Mesodermal cell (in vitro differentiated cells): ENCODE measurements at regions not wholly inside any gene's neighbourhood (a gene's known extent, or its start where the extent isn't known, plus 50 kb on each side); places are given as distances from the start of the nearest gene placed in this dataset.

Source experiments
- H3K27ac ChIP-seq: 2 replicates; pipeline ENCODE4 v1.7.0; 2013; ENCODE audit warnings: mild to moderate bottlenecking, low read depth, low read length, moderate library complexity; ENCODE audit not compliant: severe bottlenecking
- H3K36me3 ChIP-seq: 2 replicates; pipeline ENCODE4 v1.7.1; 2013; ENCODE audit warnings: mild to moderate bottlenecking, low read length, moderate library complexity; ENCODE audit not compliant: control insufficient read depth, insufficient read depth
- H3K4me1 ChIP-seq: one replicate; pipeline ENCODE4 v1.7.1; 2013; ENCODE audit warnings: mild to moderate bottlenecking, low read length; ENCODE audit not compliant: insufficient read depth, control insufficient read depth, poor library complexity, severe bottlenecking
- H3K4me3 ChIP-seq: 2 replicates; pipeline ENCODE4 v1.7.0; 2013; ENCODE audit warnings: low read length, control low read depth, mild to moderate bottlenecking; ENCODE audit not compliant: insufficient read depth, poor library complexity, severe bottlenecking; ENCODE audit errors: extremely low read depth
- H3K9me3 ChIP-seq: 2 replicates; pipeline ENCODE4 v1.7.1; 2013; ENCODE audit warnings: mild to moderate bottlenecking, low read length, moderate library complexity; ENCODE audit not compliant: control insufficient read depth
- WGBS, 2 experiments: methylation state at CpG; one replicate each; pipeline ENCODE4 v1.1.5; 2013; ENCODE audit warnings: missing lambda C conversion rate in 2 of 2; ENCODE audit not compliant: insufficient coverage in 2 of 2; 5-methylcytosine and 5-hydroxymethylcytosine counted together

DNA sequence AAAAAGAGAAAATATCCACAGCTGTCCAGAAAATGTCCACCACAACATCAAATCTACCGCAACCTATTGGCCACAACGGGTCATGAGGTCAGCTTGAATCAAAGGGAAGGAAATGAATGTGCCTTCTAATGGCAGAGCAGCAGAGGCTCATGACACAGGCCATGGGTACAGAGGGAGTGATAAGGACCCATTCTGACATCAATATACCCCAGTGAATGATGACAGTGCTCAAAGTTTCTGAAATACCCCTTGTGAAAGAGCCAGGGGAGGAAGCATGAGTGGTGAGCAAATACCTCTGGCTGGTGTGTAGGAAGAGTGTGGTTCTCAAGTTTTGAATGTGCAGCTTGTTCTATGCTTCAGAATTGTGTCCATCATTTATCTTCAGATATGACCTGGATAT is 348.2 kb downstream of the IRX1 start:
- Histone ChIP-seq H3K36me3 (no peaks in the 10 kb centered on the region), H3K27ac (no peak overlapping the region), H3K4me1 (no peaks in the 10 kb centered on the region), H3K9me3 (no peaks in the 10 kb centered on the region), H3K4me3 (no peak overlapping the region)
- 100% methylated on average over 1 of the region's 2 CpGs; no CpG with 5 or more reads in 1 of the 2 experiments for WGBS, 2 experiments

DNA sequence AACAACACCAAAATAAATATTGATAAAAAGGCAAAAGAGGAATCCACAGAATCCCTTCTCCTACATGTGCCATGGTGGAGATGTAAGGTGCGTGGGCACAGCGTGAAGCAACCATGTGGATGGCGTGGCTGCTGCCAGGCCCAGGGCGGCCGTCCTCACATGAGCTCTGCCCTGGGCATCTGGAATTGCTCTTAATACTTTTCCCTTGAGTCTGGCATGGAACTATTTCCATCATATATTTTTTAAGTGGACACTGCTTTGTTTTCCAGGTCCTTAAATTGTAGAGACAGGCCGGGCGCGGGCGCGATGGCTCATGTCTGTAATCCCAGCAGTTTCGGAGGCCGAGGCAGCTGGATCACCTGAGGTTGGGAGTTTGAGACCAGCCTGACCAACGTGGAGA is 349.3 kb downstream of the IRX1 start:
- Histone ChIP-seq H3K9me3 (no peaks in the 10 kb centered on the region), H3K27ac (no peak overlapping the region), H3K36me3 (no peaks in the 10 kb centered on the region), H3K4me1 (no peaks in the 10 kb centered on the region), H3K4me3 (no peak overlapping the region)
- WGBS, 2 experiments, result 100% methylated on average over 4 to 10 of the region's 13 CpGs

DNA sequence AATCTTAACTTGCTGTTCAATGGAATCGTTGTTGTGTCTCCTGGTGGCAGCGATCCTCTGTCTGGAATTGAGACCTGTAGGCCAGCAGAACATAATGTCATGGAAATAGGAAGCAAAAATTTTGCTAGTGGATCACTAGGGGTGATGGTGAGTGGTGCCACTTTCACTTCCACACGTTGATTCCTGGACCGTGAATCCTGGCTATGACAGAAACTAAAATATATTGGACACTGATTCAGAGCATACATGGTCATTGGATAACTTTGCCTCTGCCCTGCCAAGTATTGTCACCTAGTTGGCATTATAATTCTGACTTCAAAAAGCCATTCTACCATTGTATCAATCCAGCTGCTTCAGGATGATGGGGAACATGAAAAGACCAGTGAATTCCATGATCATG is 353.2 kb downstream of the IRX1 start:
- Histone ChIP-seq H3K4me3 (no peak overlapping the region), H3K36me3 (no peaks in the 10 kb centered on the region), H3K27ac (no peak overlapping the region), H3K4me1 (no peaks in the 10 kb centered on the region), H3K9me3 (no peaks in the 10 kb centered on the region)
- 88 to 100% methylated on average over 1 to 4 of the region's 4 CpGs for WGBS, 2 experiments

DNA sequence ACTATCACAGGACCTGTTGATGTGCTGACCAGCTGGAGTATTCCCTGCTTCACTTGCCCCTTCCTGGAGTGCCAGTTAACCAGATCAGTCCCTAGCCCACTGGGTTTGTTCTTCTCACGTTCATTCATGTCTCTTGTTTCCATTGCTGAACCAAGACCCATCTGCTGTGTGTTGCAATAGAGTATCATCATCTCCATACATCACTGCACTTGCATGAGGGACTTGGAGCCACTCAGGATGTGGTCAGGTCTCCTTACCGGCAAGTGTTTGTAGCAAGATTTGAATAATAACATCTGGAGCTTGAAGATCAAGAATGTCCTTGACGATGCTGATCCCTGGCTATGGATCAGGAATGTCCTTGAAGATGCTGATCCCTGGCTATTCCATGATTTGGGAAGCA is 358.6 kb downstream of the IRX1 start:
- Histone ChIP-seq H3K36me3 (no peaks in the 10 kb centered on the region), H3K9me3 (no peaks in the 10 kb centered on the region), H3K27ac (no peak overlapping the region), H3K4me1 (peaks cover 6% of the 10 kb centered on the region), H3K4me3 (no peak overlapping the region)
- 50 to 79% methylated on average over 2 to 3 of the region's 3 CpGs for WGBS, 2 experiments

DNA sequence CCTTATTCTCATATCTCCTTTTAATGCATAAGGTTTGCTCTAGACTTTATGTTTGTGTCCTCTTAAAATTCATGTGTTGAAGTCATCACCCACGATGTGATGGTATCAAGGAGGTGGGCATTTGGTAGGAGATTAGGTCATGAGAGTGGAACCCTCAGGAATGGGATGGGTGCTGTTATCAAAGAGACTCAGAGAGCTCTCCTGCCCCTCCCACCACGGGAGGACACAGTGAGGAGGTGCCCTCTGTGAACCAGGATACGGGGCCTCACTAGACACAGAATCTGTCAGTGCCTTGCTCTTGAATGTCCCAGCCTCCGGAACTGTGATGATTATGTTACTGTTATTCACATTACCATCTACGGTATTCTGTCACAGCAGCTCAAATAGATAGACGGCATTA is 359.0 kb downstream of the IRX1 start:
- Histone ChIP-seq H3K36me3 (no peaks in the 10 kb centered on the region), H3K27ac (no peak overlapping the region), H3K4me1 (peaks cover 6% of the 10 kb centered on the region), H3K9me3 (no peaks in the 10 kb centered on the region), H3K4me3 (no peak overlapping the region)
- WGBS, 2 experiments, result 70 to 82% methylated on average over 2 to 6 of the region's 6 CpGs

DNA sequence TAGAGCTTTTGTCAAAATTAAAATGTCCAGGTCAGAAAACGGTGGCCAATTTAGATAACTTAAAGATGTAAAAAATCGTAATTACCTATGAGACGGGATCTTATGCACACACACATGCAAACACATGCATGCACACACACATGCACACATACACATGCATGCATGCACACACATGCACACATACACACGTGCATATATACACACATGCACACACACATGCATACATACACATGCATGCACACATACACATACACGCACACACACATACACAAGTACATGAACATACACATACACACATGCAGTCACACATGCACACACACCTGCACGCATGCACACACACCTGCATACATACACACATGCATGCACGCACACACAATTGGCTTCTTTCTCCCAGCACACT is 362.0 kb downstream of the IRX1 start:
- Histone ChIP-seq H3K4me1 (peaks cover 6% of the 10 kb centered on the region), H3K36me3 (no peaks in the 10 kb centered on the region), H3K9me3 (no peaks in the 10 kb centered on the region), H3K4me3 (no peak overlapping the region), H3K27ac (no peak overlapping the region)
- 67 to 79% methylated on average over 5 of the region's 7 CpGs for WGBS, 2 experiments

DNA sequence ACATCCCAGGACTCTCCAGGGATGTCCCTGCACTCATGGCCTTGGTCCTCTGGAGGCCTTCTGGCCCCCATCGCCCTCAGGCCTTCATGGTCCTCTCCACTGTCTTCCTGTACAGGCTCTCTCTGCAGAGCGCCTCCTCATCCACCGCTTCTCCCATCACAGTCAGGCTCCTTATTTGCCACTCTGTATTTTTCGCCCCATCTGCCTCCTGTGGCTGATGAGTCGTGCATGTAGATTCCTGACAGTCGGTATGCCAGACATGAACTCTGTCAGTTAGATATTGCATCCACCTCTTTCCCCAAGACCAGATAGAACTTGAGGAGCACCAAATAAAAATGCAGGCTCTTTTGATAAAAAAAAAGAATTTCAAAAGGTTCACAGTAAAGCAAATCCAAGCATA is 362.8 kb downstream of the IRX1 start:
- H3K9me3 ChIP-seq, result no peaks in the 10 kb centered on the region
- H3K4me3 ChIP-seq, result no peak overlapping the region
- H3K36me3 ChIP-seq, result no peaks in the 10 kb centered on the region
- 87 to 94% methylated on average over 5 to 6 of the region's 6 CpGs for WGBS, 2 experiments
- peaks cover 6% of the 10 kb centered on the region for H3K4me1 ChIP-seq
- no peak overlapping the region for H3K27ac ChIP-seq

DNA sequence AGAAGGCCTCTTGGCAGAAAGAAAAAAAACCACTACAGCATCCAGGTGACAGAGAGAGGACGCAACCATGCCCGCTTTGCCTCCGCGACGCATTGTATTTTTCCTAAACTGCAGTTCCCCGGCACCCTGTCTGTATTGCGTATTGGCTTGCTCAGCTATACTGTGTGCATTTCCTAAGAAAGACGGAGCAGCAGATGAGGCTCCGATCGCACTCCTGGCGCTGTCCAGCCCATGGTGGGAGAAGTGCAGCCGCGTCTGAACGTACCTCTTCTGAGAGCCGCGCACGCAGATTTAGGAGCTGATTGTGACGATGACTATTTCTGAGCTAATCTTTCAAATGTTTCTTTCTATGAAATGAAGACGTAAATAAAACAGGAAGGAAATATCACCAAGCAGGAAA is 366.5 kb downstream of the IRX1 start:
- H3K27ac ChIP-seq, result no peak overlapping the region

DNA sequence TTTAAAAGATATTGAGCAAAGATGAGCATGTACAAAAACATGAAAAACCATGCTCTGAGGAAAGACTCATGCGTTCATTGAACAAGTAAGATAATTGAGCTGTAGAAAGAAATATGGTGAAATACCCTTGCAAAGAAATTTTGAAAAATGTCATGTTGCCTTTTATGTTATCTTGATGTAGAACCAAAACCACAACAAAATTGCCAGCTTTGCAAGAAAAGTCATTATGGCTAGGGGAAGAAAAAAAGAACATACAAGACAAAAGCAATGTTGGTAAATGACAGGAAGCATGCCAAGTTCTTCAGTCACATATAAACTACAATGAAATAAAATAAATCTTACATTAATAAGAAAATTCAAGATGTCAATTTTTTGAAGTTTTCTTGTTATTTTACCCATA is 368.0 kb downstream of the IRX1 start:
- Histone ChIP-seq H3K36me3 (no peaks in the 10 kb centered on the region), H3K9me3 (no peaks in the 10 kb centered on the region), H3K4me1 (no peaks in the 10 kb centered on the region), H3K27ac (no peak overlapping the region), H3K4me3 (no peak overlapping the region)
- whole genome bisulfite sequencing, 2 experiments, result 100% methylated on average over 1 of the region's 1 CpG

More for the DNA sequence above, 366.5 kb downstream of the IRX1 start:
- 88 to 97% methylated on average over 18 of the region's 19 CpGs for WGBS, 2 experiments
- Histone ChIP-seq H3K4me3 (no peak overlapping the region), H3K36me3 (no peaks in the 10 kb centered on the region), H3K9me3 (no peaks in the 10 kb centered on the region), H3K4me1 (peaks cover 6% of the 10 kb centered on the region)

DNA sequence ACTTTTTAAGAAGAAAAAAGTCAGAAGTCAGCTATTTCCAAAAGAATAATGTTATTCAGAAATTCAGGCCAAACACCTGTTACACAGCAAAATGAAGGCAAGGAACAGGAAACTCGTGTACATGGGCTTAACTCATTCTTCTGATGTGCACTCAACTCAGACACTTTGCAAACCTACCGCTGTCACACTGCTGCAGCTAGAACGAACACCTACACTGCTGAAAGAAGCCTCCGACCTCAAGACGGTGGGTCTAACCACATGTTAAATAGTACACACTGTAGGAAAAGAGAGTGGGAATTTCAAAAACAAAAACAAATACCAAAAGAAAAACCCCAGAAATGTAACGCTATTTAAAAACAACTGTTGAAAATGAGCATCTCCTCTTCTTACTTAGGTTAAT is 384.5 kb downstream of the IRX1 start:
- H3K27ac ChIP-seq, result no peak overlapping the region
- H3K4me3 ChIP-seq, result no peak overlapping the region
- H3K36me3 ChIP-seq, result no peaks in the 10 kb centered on the region
- no peaks in the 10 kb centered on the region for H3K4me1 ChIP-seq
- 55 to 73% methylated on average over 2 of the region's 6 CpGs for WGBS, 2 experiments
- H3K9me3 ChIP-seq, result peaks cover 5% of the 10 kb centered on the region

DNA sequence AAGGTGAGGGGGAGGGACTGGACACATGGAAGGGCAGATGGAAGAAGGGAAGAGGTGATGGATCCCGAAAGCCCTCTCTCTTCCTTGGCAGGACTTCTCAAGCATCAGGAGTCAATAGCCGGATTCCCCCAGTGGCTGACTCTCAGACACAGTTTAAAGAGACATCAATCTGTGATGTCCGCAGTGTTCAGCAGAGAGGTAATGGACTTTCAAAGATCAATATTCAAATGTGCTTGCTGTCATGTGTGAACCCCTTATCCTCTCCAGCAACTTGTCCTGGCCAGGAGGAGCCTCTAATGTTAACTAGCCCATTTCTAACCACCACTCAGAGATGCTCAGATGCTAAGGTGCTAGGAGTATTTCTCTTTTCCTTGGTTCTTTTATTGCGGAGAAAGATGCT is 392.2 kb downstream of the IRX1 start:
- Histone ChIP-seq H3K27ac (no peak overlapping the region), H3K36me3 (no peaks in the 10 kb centered on the region), H3K4me3 (no peak overlapping the region), H3K4me1 (no peaks in the 10 kb centered on the region), H3K9me3 (peaks cover 2% of the 10 kb centered on the region)
- WGBS, 2 experiments, result 77 to 78% methylated on average over 1 to 2 of the region's 4 CpGs
